ENCODE measurements at regions not wholly inside any gene's neighbourhood (a gene's known extent, or its start where the extent isn't known, plus 50 kb on each side); places are given as distances from the start of the nearest gene placed in this dataset.

- TF ChIP-seq CTCF (IDR thresholded peaks at IDR 0.05): no peak
- TF ChIP-seq POLR2A (IDR thresholded peaks at IDR 0.05): no peak
Measured at GRCh38 chr20:51937779-51938178, 135.5 kb upstream of the SALL4 start.
